Endothelial cell of umbilical vein (primary cell): ENCODE measurements at regions not wholly inside any gene's neighbourhood (a gene's known extent, or its start where the extent isn't known, plus 50 kb on each side); places are given as distances from the start of the nearest gene placed in this dataset.

Experiments used
- BruUV-seq: library from RNA; stranded (reverse); fragments of 400-500 nt; replicated peaks from 2 replicates; lab custom pipeline; 2021; lab: Mats Ljungman, UMichigan
- CTCF ChIA-PET: fragments of 300-600, 350-600 bp; sonication (Branson Sonifier 250); formaldehyde crosslinking; loops from one replicate; lab custom pipeline; 2021; ENCODE audit warnings: antibody characterized with exemption, inconsistent platforms; lab: Charles Lee
- POLR2A ChIA-PET: fragments of 300-600, 350-600 bp; sonication (Branson Sonifier 250); formaldehyde crosslinking; loops from one replicate; lab custom pipeline; 2021; ENCODE audit warnings: antibody characterized with exemption, inconsistent platforms; lab: Charles Lee
- DNase-seq: peaks from one replicate; pipeline ENCODE4 v3.0.0-alpha.2; 2011; ENCODE audit warnings: low read depth, low spot score
- FAIRE-seq: peaks from 2 replicates; lab custom pipeline; 2011; peaks lifted over from hg19 to GRCh38; lab: Jason Lieb, UNC
- H2AFZ ChIP-seq: 2 replicates; pipeline ENCODE4 v1.6.0; 2012; ENCODE audit warnings: low read depth, low read length, control low read depth, inconsistent platforms
- H3K27ac ChIP-seq: 2 replicates; pipeline ENCODE4 v1.5.1; 2011; ENCODE audit warnings: low read depth, mild to moderate bottlenecking, control low read depth, low read length, moderate library complexity; ENCODE audit not compliant: insufficient read depth
- H3K27me3 ChIP-seq, 2 experiments: 2 replicates each; pipeline versions ENCODE4 v1.6.0 to v1.6.1; 2011; ENCODE audit warnings: low read length in 2 of 2, mixed read lengths in 1 of 2; ENCODE audit not compliant: control insufficient read depth in 2 of 2, insufficient read depth in 2 of 2
- H3K36me3 ChIP-seq, 2 experiments: 2 replicates in 1 of 2; 3 replicates in 1 of 2; pipeline ENCODE4 v1.5.1; 2011; ENCODE audit warnings: low read length in 2 of 2, mild to moderate bottlenecking in 1 of 2, moderate library complexity in 1 of 2; ENCODE audit not compliant: control insufficient read depth in 2 of 2, insufficient read depth in 2 of 2; ENCODE audit errors: extremely low read depth in 1 of 2
- H3K4me1 ChIP-seq: 3 replicates; pipeline ENCODE4 v1.5.1; 2011; ENCODE audit warnings: mild to moderate bottlenecking, low read length; ENCODE audit not compliant: control insufficient read depth, insufficient read depth; ENCODE audit errors: extremely low read depth
- H3K4me2 ChIP-seq: 2 replicates; pipeline ENCODE4 v1.6.1; 2011; ENCODE audit warnings: low read length, control low read depth, mixed read lengths; ENCODE audit not compliant: insufficient read depth
- H3K4me3 ChIP-seq, 3 experiments: fragments of 200-600 bp in 1 of 3; sonication (generic), shearing (Covaris generic) in 1 of 3; replicated peaks in 1 of 3; 2 replicates each; pipeline ENCODE4 v1.5.1; 2011 to 2016; ENCODE audit warnings: control low read depth in 3 of 3, low read length in 3 of 3, mild to moderate bottlenecking in 2 of 3, inconsistent platforms in 1 of 3, low read depth in 1 of 3, moderate library complexity in 1 of 3; ENCODE audit not compliant: insufficient read depth in 1 of 3
- H3K79me2 ChIP-seq: 2 replicates; pipeline ENCODE4 v1.6.0; 2012; ENCODE audit warnings: low read length, inconsistent platforms; ENCODE audit not compliant: control insufficient read depth, insufficient read depth
- H3K9ac ChIP-seq: replicated peaks from 2 replicates; pipeline ENCODE3; 2011; ENCODE audit warnings: low read length, control low read depth; ENCODE audit not compliant: insufficient read depth; ENCODE audit errors: extremely low read depth
- H3K9me1 ChIP-seq: replicated peaks from 3 replicates; pipeline ENCODE4 v1.6.0; 2011; ENCODE audit warnings: mild to moderate bottlenecking, low read length; ENCODE audit not compliant: control insufficient read depth, insufficient read depth; ENCODE audit errors: extremely low read depth
- H3K9me3 ChIP-seq: replicated peaks from 2 replicates; pipeline ENCODE4 v1.5.1; 2012; ENCODE audit warnings: low read length, inconsistent platforms; ENCODE audit not compliant: control insufficient read depth, insufficient read depth
- H4K20me1 ChIP-seq: replicated peaks from 2 replicates; pipeline ENCODE3; 2011; ENCODE audit warnings: mild to moderate bottlenecking, low read length; ENCODE audit not compliant: control insufficient read depth, insufficient read depth; ENCODE audit errors: extremely low read depth
- EZH2 ChIP-seq: IDR thresholded peaks from 2 replicates; pipeline ENCODE4 v1.6.1; 2012; ENCODE audit warnings: borderline replicate concordance, low read depth, mild to moderate bottlenecking, moderate library complexity, low read length, inconsistent platforms; ENCODE audit not compliant: severe bottlenecking
- FOS ChIP-seq: IDR thresholded peaks from 2 replicates; pipeline ENCODE4 v1.6.1; 2011; ENCODE audit warnings: mild to moderate bottlenecking, low read length, moderate library complexity, borderline replicate concordance; ENCODE audit not compliant: insufficient read depth
- GATA2 ChIP-seq: IDR thresholded peaks from 2 replicates; pipeline ENCODE4 v1.7.0; 2011; ENCODE audit warnings: low read depth, mild to moderate bottlenecking, moderate library complexity, mixed read lengths, low read length; ENCODE audit not compliant: insufficient read length, insufficient read depth
- JUN ChIP-seq: IDR thresholded peaks from 2 replicates; pipeline ENCODE4 v1.6.1; 2011; ENCODE audit warnings: borderline replicate concordance, low read depth; ENCODE audit not compliant: insufficient read length, insufficient read depth
- MYC ChIP-seq: IDR thresholded peaks from one replicate; pipeline ENCODE4 v1.6.1; 2011; ENCODE audit warnings: mild to moderate bottlenecking, low read depth, low read length
- POLR2A ChIP-seq: IDR thresholded peaks from 2 replicates; pipeline ENCODE4 v1.6.1; 2012; ENCODE audit warnings: low read depth, mild to moderate bottlenecking, control low read depth, low read length
- POLR2AphosphoS5 ChIP-seq: IDR thresholded peaks from 2 replicates; pipeline ENCODE4 v1.6.1; 2012; ENCODE audit warnings: low read depth, mild to moderate bottlenecking, control low read depth, low read length, moderate library complexity; ENCODE audit not compliant: insufficient read depth
- dilution Hi-C: fragments of 300-500 bp; cut with MboI; formaldehyde crosslinking; loops from one replicate; pipeline ENCODE4 v1.15.0; 2019; ENCODE audit warnings: low sequenced_read_pairs; ENCODE audit not compliant: extremely low pct_ligation_motif_present
- intact Hi-C: fragments of 100-400 bp; cut with micrococcal nuclease; formaldehyde crosslinking; loops from one replicate; pipeline ENCODE4 v1.10.0; 2022
- TF ChIP-seq, protein P1 (sequence below): IDR thresholded peaks from 2 replicates; pipeline ENCODE4 v1.6.1; 2011; ENCODE audit not compliant: insufficient read depth, insufficient read length
- TF ChIP-seq, protein P2 (sequence below), 2 donors: IDR thresholded peaks; 1 replicate in 1 of 2; 2 replicates in 1 of 2; pipeline ENCODE4 v1.5.1; 2011; ENCODE audit warnings: low read length in 2 of 2, mild to moderate bottlenecking in 2 of 2, moderate library complexity in 2 of 2, control low read depth in 1 of 2, inconsistent platforms in 1 of 2, low read depth in 1 of 2; ENCODE audit not compliant: insufficient read depth in 1 of 2; ENCODE audit errors: extremely low read depth in 1 of 2

DNA sequence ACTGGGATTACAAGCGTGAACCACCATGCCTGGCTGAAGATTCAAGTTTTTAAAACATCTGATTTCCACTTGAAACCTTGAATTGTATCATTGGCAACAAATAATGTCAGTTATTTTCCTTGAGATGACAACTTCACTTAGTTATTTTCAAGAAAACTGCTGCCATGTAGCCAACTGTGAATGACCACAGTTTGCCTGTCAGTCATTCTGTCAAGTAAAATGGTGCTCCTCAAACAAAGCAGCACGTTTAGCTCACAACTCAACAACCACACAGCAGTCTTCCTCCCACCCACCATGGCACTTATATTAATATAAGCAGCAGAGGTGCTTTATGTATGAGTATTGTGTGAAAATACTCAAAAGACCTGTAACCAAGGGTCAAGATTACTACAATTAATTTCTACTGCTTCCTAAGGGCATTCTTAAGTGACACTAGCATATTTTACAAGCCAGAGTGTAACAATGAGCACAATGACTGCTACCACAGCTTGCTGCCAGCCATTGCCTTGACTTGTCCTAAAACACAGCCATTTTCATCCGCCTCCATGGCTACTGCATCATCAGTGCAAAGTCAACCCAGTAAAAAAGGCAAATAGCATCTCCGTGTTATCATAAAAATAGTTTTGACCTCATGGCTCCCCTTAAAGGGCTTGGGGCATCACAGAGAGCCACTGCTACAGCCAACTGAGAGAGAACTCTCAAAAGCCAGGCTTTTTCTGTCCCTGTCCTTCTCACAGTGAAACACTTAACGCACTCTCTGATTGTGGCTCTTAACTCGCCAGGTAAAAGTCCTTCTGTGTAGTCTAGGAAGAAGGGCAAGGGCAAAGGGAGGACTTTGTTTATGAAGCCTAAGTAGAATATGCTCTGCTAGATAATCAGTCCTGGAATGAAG, 96.4 kb upstream of the TAB2 start:
- FAIRE-seq: no peak
- Histone ChIP-seq H3K9me3 (no peaks in the 10 kb centered on the region), H4K20me1 (no peaks in the 10 kb centered on the region), H3K36me3 (no peaks in the 10 kb centered on the region), H3K4me1 (no peaks in the 10 kb centered on the region), H3K79me2 (no peaks in the 10 kb centered on the region), H3K9ac (no peak overlapping the region), H3K9me1 (no peaks in the 10 kb centered on the region), H3K4me3 (no peak overlapping the region), H3K27me3 (peaks cover 5 to 13% of the 10 kb centered on the region in 2 experiments), H3K4me2 (no peak overlapping the region), H3K27ac (no peak overlapping the region), H2AFZ (no peak overlapping the region)
- TF ChIP-seq JUN (no peak), FOS (no peak), MYC (no peak), EZH2 (no peak), POLR2A (no peak), GATA2 (no peak), POLR2AphosphoS5 (no peak)
- TF ChIP-seq, protein P1, sequence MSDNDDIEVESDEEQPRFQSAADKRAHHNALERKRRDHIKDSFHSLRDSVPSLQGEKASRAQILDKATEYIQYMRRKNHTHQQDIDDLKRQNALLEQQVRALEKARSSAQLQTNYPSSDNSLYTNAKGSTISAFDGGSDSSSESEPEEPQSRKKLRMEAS: no peak
- TF ChIP-seq, protein P2, sequence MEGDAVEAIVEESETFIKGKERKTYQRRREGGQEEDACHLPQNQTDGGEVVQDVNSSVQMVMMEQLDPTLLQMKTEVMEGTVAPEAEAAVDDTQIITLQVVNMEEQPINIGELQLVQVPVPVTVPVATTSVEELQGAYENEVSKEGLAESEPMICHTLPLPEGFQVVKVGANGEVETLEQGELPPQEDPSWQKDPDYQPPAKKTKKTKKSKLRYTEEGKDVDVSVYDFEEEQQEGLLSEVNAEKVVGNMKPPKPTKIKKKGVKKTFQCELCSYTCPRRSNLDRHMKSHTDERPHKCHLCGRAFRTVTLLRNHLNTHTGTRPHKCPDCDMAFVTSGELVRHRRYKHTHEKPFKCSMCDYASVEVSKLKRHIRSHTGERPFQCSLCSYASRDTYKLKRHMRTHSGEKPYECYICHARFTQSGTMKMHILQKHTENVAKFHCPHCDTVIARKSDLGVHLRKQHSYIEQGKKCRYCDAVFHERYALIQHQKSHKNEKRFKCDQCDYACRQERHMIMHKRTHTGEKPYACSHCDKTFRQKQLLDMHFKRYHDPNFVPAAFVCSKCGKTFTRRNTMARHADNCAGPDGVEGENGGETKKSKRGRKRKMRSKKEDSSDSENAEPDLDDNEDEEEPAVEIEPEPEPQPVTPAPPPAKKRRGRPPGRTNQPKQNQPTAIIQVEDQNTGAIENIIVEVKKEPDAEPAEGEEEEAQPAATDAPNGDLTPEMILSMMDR (IDR thresholded peaks at IDR 0.05; ENCODE audit: extremely low read depth in 1 of 2, insufficient read depth in 1 of 2, low read depth in 1 of 2, low read length in 2 of 2): no peak
- no TSS peak for BruUV-seq
- dilution Hi-C loops: no loop called here
- no peak for DNase-seq
- intact Hi-C loops: no loop called here
- CTCF ChIA-PET: no interaction called here
- POLR2A ChIA-PET: no interaction called here
